Prostate gland (tissue), 2 donors: ENCODE measurements at regions not wholly inside any gene's neighbourhood (a gene's known extent, or its start where the extent isn't known, plus 50 kb on each side); places are given as distances from the start of the nearest gene placed in this dataset.

Source experiments
- DNase-seq: peaks from one replicate; pipeline ENCODE4 v3.0.0-alpha.2; 2019; ENCODE audit warnings: low spot score
- H3K27ac ChIP-seq, 2 donors: fragments of 200-600 bp; sonication (generic); 2 replicates each; pipeline ENCODE4 v1.5.1; 2017 to 2019
- H3K27me3 ChIP-seq: fragments of 200-600 bp; sonication (generic); replicated peaks from 2 replicates; pipeline ENCODE4 v1.5.1; 2019; ENCODE audit not compliant: insufficient read depth
- H3K36me3 ChIP-seq, 2 donors: fragments of 200-600 bp; sonication (generic); 1 replicate in 1 of 2; 2 replicates in 1 of 2; pipeline versions ENCODE4 v1.5.1 to v1.8.1; 2017 to 2019
- H3K4me1 ChIP-seq: fragments of 200-600 bp; sonication (generic); replicated peaks from 2 replicates; pipeline ENCODE4 v1.5.1; 2019
- H3K4me3 ChIP-seq, 2 donors: fragments of 200-600 bp; sonication (generic); 2 replicates each; pipeline ENCODE4 v1.5.1; 2017 to 2019
- H3K9me3 ChIP-seq: fragments of 200-600 bp; sonication (generic); 2 replicates; pipeline ENCODE4 v1.5.1; 2017
- CTCF ChIP-seq, 4 experiments: fragments of 200-600 bp in 2 of 4; fragments of 450-650 bp in 2 of 4; sonication (generic) in 2 of 4; IDR thresholded peaks; 1 replicate in 3 of 4; 2 replicates in 1 of 4; pipeline ENCODE4 v1.5.1; 2016 to 2019; ENCODE audit warnings: antibody characterized with exemption in 4 of 4, mild to moderate bottlenecking in 2 of 4, moderate library complexity in 2 of 4
- POLR2A ChIP-seq: fragments of 450-650 bp; IDR thresholded peaks from one replicate; pipeline ENCODE4 v1.6.1; 2016; ENCODE audit warnings: antibody characterized with exemption, mild to moderate bottlenecking
- POLR2AphosphoS5 ChIP-seq: sonication (generic); formaldehyde crosslinking; IDR thresholded peaks from one replicate; pipeline ENCODE4 v1.6.1; 2017; ENCODE audit warnings: antibody characterized with exemption
- WGBS: methylation state at CpG from one replicate; pipeline ENCODE4 v1.1.5; 2018; 5-methylcytosine and 5-hydroxymethylcytosine counted together
- intact Hi-C: fragments of 100-400 bp; cut with DNase I; formaldehyde crosslinking; loops from one replicate; pipeline ENCODE4 v1.14.2; 2022

GRCh38 chr17:77893144-77894044, 65.1 kb upstream of the TNRC6C start:
- H3K4me3 ChIP-seq = no peak overlapping the region
- H3K9me3 ChIP-seq = no peaks in the 10 kb centered on the region
- 92% methylated on average over 23 of the region's 23 CpGs for WGBS
- H3K27ac ChIP-seq = no peak overlapping the region
- DNase-seq = no peak
- no peaks in the 10 kb centered on the region for H3K27me3 ChIP-seq
- H3K36me3 ChIP-seq = no peaks in the 10 kb centered on the region
- TF ChIP-seq POLR2AphosphoS5 (no peak), CTCF (IDR thresholded peaks at IDR 0.05) (no peak), POLR2A (no peak)
- no peaks in the 10 kb centered on the region for H3K4me1 ChIP-seq
- intact Hi-C loops = no loop called here

- no peak for DNase-seq
- intact Hi-C loops = no loop called here
- H3K36me3 ChIP-seq = no peaks in the 10 kb centered on the region
- TF ChIP-seq CTCF (IDR thresholded peaks at IDR 0.05) = no peak
- TF ChIP-seq POLR2A = no peak
- no peak for TF ChIP-seq POLR2AphosphoS5
- no peak overlapping the region for H3K4me3 ChIP-seq
- no peaks in the 10 kb centered on the region for H3K9me3 ChIP-seq
- 82% methylated on average over 12 of the region's 14 CpGs for WGBS
- H3K4me1 ChIP-seq = no peaks in the 10 kb centered on the region
- no peaks in the 10 kb centered on the region for H3K27me3 ChIP-seq
- H3K27ac ChIP-seq = no peak overlapping the region
These were observed 64.2 kb upstream of the TNRC6C start for GRCh38 chr17:77894126-77894956.

GRCh38 chr17:77897741-77898301, 60.7 kb upstream of the TNRC6C start:
- WGBS = 91% methylated on average over 6 of the region's 6 CpGs
- DNase-seq = no peak

More at GRCh38 chr17:77897741-77898301, 60.7 kb upstream of the TNRC6C start:
- Histone ChIP-seq H3K9me3 (no peaks in the 10 kb centered on the region), H3K27me3 (no peaks in the 10 kb centered on the region), H3K4me1 (no peaks in the 10 kb centered on the region), H3K36me3 (no peaks in the 10 kb centered on the region), H3K27ac (no peak overlapping the region), H3K4me3 (no peak overlapping the region)
- TF ChIP-seq POLR2A = no peak
- TF ChIP-seq CTCF (IDR thresholded peaks at IDR 0.05) = no peak
- TF ChIP-seq POLR2AphosphoS5 = no peak
- intact Hi-C loops = no loop called here
